ENCODE measurements at regions not wholly inside any gene's neighbourhood (a gene's known extent, or its start where the extent isn't known, plus 50 kb on each side); places are given as distances from the start of the nearest gene placed in this dataset.

GRCh38 chr7:136275794-136276193 lies 298.6 kb upstream of the MTPN start:
- H4K91ac ChIP-seq (replicated peaks; ENCODE audit: insufficient read length, low read length), result no peak overlapping the region
- no peak overlapping the region for H2BK20ac ChIP-seq (ENCODE audit: low read length)
- H2BK12ac ChIP-seq (ENCODE audit: low read depth, low read length), result no peak overlapping the region
- H3K36me3 ChIP-seq (ENCODE audit: control insufficient read depth in 2 of 4, insufficient read depth in 4 of 4, low read length in 3 of 4), result no peaks in the 10 kb centered on the region
- no peak overlapping the region for H3K23ac ChIP-seq (ENCODE audit: insufficient read length)
- H4K5ac ChIP-seq (ENCODE audit: insufficient read length, low read depth, low read length), result no peak overlapping the region
- no peak overlapping the region for H3K18ac ChIP-seq (ENCODE audit: extremely low read depth, low read length)
- H2BK15ac ChIP-seq (ENCODE audit: low read length), result no peak overlapping the region
- H3K4me2 ChIP-seq (ENCODE audit: insufficient read depth in 1 of 2, low read depth in 2 of 2, low read length in 2 of 2), result no peak overlapping the region
- no peak overlapping the region for H3K27ac ChIP-seq (ENCODE audit: low read depth, low read length)
- no peak overlapping the region for H3K14ac ChIP-seq (ENCODE audit: insufficient read length)
- no peaks in the 10 kb centered on the region for H3K9me3 ChIP-seq (ENCODE audit: insufficient read depth in 2 of 2, low read depth in 1 of 2, low read length in 1 of 2)
- H2BK120ac ChIP-seq (replicated peaks; ENCODE audit: low read depth, low read length), result no peak overlapping the region
- no peak overlapping the region for H2BK5ac ChIP-seq (ENCODE audit: low read depth, low read length)
- H3K9ac ChIP-seq (replicated peaks in 1 of 4; ENCODE audit: extremely low read depth in 1 of 4, low read depth in 3 of 4, low read length in 3 of 4), result no peak overlapping the region
- H2AK5ac ChIP-seq (ENCODE audit: low read depth, low read length), result no peak overlapping the region
- FAIRE-seq, result no peak
- ChIA-PET CTCF (ENCODE audit: partially characterized antibody) (interaction anchor here (1.0 kb wide), 1 partner anchor 161 kb away, joined by 3 read pairs; no protein-coding TSS in a partner anchor), POLR2A (ENCODE audit: partially characterized antibody) (interaction anchor here (0.8 kb wide), 1 partner anchor 25 kb away, joined by 3 read pairs; no protein-coding TSS in a partner anchor)
- H3K27me3 ChIP-seq (replicated peaks in 1 of 4; ENCODE audit: control insufficient read depth in 3 of 4, extremely low read depth in 1 of 4, insufficient read depth in 3 of 4, low read length in 3 of 4), result no peaks in the 10 kb centered on the region
- H4K8ac ChIP-seq (ENCODE audit: extremely low read depth, insufficient read depth, low read length), result no peak overlapping the region
- no peak for DNase-seq (ENCODE audit: low read depth in 1 of 2, low spot score in 2 of 2)
- H2AFZ ChIP-seq (ENCODE audit: low read length), result no peak overlapping the region
- H3K79me2 ChIP-seq (ENCODE audit: control insufficient read depth in 1 of 2, insufficient read depth in 2 of 2, low read length in 2 of 2), result no peaks in the 10 kb centered on the region
- 72% methylated on average over 3 of the region's 3 CpGs; no CpG with 5 or more reads in 1 of the 2 experiments for WGBS, 2 experiments (ENCODE audit: extremely low coverage in 1 of 2, insufficient coverage in 1 of 2, insufficient read length in 1 of 2, insufficient replicate concordance in 2 of 2, low coverage in 1 of 2, low lambda C conversion rate in 2 of 2, missing lambda C conversion rate in 1 of 2)
- no peaks in the 10 kb centered on the region for H3K79me1 ChIP-seq (ENCODE audit: low read depth, low read length)
- no peak overlapping the region for H3K4ac ChIP-seq (replicated peaks; ENCODE audit: insufficient read length, low read depth, low read length)
- no peaks in the 10 kb centered on the region for H3K4me1 ChIP-seq (replicated peaks in 1 of 4; ENCODE audit: control insufficient read depth in 3 of 4, insufficient read depth in 4 of 4, low read length in 3 of 4)
- no peak overlapping the region for H3K4me3 ChIP-seq (ENCODE audit: extremely low read depth in 1 of 4, insufficient read depth in 2 of 4, low read depth in 3 of 4, low read length in 4 of 4)
- H3K23me2 ChIP-seq (ENCODE audit: low read depth, low read length), result no peaks in the 10 kb centered on the region; the same call in 1 of the 2 replicates
- H4K20me1 ChIP-seq (replicated peaks in 1 of 2; ENCODE audit: control insufficient read depth in 1 of 2, insufficient read depth in 2 of 2, low read length in 2 of 2), result no peaks in the 10 kb centered on the region
- H3K56ac ChIP-seq (replicated peaks; ENCODE audit: insufficient read length, low read depth, low read length), result no peak overlapping the region
- TF ChIP-seq SAP30 (IDR thresholded peaks at IDR 0.05; ENCODE audit: insufficient read depth, insufficient replicate concordance, low read length) (no peak), JUND (IDR thresholded peaks at IDR 0.05; ENCODE audit: low read length) (no peak), TAF1 (IDR thresholded peaks at IDR 0.05; ENCODE audit: low read depth, low read length) (no peak), TBP (IDR thresholded peaks at IDR 0.05; ENCODE audit: low read depth, low read length) (no peak), MAFK (IDR thresholded peaks at IDR 0.05; ENCODE audit: low read depth, low read length) (no peak), SIRT6 (IDR thresholded peaks at IDR 0.05; ENCODE audit: low read length) (no peak)
